DOHH2 (cell line): ENCODE measurements at regions not wholly inside any gene's neighbourhood (a gene's known extent, or its start where the extent isn't known, plus 50 kb on each side); places are given as distances from the start of the nearest gene placed in this dataset.

ENCODE experiments used
- EZH2phosphoT487 ChIP-seq: fragments of 200-600 bp; sonication (generic); IDR thresholded peaks from 2 replicates; pipeline ENCODE4 v1.6.1; 2017; ENCODE audit warnings: borderline replicate concordance, mild to moderate bottlenecking, antibody characterized with exemption, low read length, moderate library complexity, mixed read lengths
- TF ChIP-seq, protein P1 (sequence below): fragments of 200-600 bp; sonication (generic); IDR thresholded peaks from one replicate; pipeline ENCODE4 v1.5.1; 2014; ENCODE audit warnings: antibody characterized with exemption, mild to moderate bottlenecking, low read depth, low read length; ENCODE audit not compliant: poor library complexity, severe bottlenecking

DNA sequence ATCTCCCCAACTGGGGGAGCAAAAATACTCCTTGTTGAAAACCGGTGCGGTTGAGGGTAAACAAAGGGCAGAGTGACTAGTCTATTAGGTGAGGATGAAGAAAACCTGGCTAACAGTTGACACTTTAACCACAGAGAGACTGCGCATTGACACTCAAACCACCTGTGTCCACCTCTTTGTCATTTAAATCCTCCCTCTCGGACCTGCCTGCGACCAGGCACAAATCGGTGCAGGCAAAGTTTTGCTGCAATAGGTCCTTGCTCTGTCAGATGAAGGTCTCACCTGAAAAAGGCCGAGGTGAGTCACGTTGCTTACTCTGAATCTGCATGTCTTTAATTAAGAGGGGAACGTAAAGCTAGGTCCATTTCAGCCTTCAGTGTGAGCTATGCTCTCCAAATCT, 494.1 kb upstream of the DPPA4 start:
- TF ChIP-seq, protein P1, sequence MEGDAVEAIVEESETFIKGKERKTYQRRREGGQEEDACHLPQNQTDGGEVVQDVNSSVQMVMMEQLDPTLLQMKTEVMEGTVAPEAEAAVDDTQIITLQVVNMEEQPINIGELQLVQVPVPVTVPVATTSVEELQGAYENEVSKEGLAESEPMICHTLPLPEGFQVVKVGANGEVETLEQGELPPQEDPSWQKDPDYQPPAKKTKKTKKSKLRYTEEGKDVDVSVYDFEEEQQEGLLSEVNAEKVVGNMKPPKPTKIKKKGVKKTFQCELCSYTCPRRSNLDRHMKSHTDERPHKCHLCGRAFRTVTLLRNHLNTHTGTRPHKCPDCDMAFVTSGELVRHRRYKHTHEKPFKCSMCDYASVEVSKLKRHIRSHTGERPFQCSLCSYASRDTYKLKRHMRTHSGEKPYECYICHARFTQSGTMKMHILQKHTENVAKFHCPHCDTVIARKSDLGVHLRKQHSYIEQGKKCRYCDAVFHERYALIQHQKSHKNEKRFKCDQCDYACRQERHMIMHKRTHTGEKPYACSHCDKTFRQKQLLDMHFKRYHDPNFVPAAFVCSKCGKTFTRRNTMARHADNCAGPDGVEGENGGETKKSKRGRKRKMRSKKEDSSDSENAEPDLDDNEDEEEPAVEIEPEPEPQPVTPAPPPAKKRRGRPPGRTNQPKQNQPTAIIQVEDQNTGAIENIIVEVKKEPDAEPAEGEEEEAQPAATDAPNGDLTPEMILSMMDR, result no peak
- no peak for TF ChIP-seq EZH2phosphoT487
